ENCODE measurements at regions not wholly inside any gene's neighbourhood (a gene's known extent, or its start where the extent isn't known, plus 50 kb on each side); places are given as distances from the start of the nearest gene placed in this dataset.

GRCh38 chr11:110918351-110918750, 206.1 kb upstream of the ARHGAP20 start:
- no peak for TF ChIP-seq CTCF (IDR thresholded peaks at IDR 0.05)
- TF ChIP-seq EZH2 (IDR thresholded peaks at IDR 0.05): no peak
- TF ChIP-seq EZH2phosphoT487 (IDR thresholded peaks at IDR 0.05): no peak
